ENCODE measurements at regions not wholly inside any gene's neighbourhood (a gene's known extent, or its start where the extent isn't known, plus 50 kb on each side); places are given as distances from the start of the nearest gene placed in this dataset.

GRCh38 chr1:67540025-67540732, 110.0 kb upstream of the SERBP1 start:
- TF ChIP-seq CTCF (IDR thresholded peaks at IDR 0.05) (no peak), POLR2A (IDR thresholded peaks at IDR 0.05) (no peak)
